ENCODE measurements at regions not wholly inside any gene's neighbourhood (a gene's known extent, or its start where the extent isn't known, plus 50 kb on each side); places are given as distances from the start of the nearest gene placed in this dataset.

DNA sequence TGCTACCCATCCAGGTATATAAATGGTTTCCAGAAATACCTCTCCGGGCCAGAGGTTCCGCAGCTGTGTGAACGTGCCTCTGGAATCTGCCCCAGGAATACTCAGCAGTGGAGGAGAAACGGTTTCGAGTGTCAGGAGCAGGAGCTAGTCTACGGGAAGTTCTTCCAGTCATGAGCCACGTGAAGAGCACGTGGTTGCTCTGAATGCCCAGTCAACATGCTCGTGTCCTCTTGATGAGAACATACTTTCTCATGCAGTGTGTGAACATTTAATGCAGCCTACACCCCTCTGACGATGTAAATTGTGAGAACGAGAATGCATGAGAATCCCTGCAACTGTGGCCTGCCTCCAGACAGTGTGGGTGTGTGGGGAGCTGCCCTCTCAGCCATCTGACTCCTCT lies 277.0 kb upstream of the SHH start:
- POLR2A ChIA-PET (ENCODE audit: low non-redundant PET), result no interaction called here
- TF ChIP-seq, protein P1, sequence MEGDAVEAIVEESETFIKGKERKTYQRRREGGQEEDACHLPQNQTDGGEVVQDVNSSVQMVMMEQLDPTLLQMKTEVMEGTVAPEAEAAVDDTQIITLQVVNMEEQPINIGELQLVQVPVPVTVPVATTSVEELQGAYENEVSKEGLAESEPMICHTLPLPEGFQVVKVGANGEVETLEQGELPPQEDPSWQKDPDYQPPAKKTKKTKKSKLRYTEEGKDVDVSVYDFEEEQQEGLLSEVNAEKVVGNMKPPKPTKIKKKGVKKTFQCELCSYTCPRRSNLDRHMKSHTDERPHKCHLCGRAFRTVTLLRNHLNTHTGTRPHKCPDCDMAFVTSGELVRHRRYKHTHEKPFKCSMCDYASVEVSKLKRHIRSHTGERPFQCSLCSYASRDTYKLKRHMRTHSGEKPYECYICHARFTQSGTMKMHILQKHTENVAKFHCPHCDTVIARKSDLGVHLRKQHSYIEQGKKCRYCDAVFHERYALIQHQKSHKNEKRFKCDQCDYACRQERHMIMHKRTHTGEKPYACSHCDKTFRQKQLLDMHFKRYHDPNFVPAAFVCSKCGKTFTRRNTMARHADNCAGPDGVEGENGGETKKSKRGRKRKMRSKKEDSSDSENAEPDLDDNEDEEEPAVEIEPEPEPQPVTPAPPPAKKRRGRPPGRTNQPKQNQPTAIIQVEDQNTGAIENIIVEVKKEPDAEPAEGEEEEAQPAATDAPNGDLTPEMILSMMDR (conservative IDR thresholded peaks at IDR 0.05; ENCODE audit: low read depth), result no peak
- CTCF ChIA-PET, result no interaction called here
- DNase-seq (ENCODE audit: low spot score), result no peak
- no peak overlapping the region for H3K27ac ChIP-seq

DNA sequence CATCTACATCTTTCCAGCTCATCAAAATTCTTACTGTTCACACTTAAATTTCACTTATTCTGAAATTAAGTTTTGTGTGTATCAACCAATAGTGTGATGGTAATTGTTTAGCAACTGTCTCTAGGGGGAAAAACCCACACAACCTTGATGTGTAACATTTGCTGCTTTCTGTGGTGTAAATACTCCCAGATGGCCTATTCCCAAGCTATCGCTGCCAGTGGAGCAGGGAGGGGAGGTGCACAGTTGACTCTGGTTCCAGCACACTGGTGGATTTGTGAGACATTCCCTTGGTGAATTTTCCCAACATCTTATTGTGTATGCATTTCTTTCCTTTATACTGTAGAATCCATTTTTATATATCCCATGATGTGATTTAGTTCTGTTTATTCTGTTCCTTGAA lies 275.9 kb upstream of the SHH start:
- no peak for DNase-seq (ENCODE audit: low spot score)
- H3K27ac ChIP-seq, result no peak overlapping the region
- CTCF ChIA-PET, result no interaction called here
- TF ChIP-seq, protein P1 (conservative IDR thresholded peaks at IDR 0.05; ENCODE audit: low read depth), result no peak
- POLR2A ChIA-PET (ENCODE audit: low non-redundant PET), result no interaction called here

DNA sequence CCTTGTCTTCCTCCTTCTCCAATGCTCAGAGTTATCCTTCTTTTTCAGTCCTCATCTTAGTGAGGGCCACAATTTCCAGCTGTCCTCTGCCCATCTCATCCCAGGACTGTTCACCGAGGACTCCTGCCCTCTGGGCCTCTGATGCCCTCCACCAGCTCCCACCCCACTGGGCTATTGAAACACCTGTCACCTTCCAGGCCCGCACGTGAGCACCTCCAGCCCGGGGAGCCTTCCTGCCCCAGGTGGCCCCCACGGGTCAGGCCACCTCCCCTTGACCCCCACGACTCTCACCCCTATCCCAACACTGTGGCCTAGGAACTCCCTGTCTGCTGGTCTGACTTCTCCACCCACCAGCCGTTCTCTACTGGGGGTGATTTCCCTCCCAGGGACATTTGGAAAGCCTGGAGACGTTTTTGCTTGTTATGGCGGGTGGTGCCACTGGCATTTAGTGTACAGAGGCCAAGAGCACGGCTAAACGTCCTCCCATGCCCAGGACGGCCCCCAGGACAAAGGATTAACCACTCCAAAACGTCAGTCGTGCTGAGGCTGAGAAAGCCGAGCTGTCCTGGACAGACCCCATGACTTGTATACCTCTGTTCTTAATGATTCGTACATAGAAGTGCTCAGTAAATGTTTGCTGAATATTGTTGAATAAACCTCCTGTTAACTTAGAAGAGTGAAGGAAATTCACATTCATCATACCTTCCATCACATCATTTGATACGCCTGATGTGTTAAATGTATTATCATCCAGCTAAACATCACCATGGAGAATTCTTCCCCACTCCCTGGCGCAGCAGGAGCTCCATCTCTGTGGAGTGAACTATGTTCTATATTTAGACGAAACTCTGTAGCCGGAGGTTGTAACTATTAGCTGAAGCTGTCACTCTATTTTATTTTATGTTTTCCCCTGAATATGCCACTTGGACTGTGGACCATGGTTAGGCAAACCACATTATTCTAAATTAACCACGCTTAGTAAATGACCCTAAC lies 270.1 kb upstream of the SHH start:
- DNase-seq (ENCODE audit: low spot score), result no peak
- H3K27ac ChIP-seq, result no peak overlapping the region
- ChIA-PET POLR2A (ENCODE audit: low non-redundant PET) (no interaction called here), CTCF (no interaction called here)
- TF ChIP-seq, protein P1 (conservative IDR thresholded peaks at IDR 0.05; ENCODE audit: low read depth), result no peak

DNA sequence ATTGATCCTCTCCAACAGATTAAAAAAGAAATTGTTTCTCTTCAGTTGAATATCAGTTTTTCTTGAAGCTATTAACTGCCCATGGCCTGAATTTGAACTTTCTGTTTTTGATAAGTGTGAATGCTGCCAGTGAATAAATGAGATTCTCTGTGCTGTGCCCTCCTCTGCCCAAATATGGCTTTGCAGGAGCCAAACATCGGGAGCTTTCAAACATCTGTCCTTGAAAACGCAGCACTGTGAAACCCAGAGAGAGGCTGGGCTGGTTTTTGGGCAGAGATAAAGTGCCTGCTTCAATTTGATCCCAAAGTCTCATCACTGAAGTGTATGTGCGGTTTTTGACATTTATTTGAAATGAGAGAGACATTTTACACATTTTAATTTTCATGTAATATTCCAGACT lies 268.3 kb upstream of the SHH start:
- CTCF ChIA-PET, result no interaction called here

DNA sequence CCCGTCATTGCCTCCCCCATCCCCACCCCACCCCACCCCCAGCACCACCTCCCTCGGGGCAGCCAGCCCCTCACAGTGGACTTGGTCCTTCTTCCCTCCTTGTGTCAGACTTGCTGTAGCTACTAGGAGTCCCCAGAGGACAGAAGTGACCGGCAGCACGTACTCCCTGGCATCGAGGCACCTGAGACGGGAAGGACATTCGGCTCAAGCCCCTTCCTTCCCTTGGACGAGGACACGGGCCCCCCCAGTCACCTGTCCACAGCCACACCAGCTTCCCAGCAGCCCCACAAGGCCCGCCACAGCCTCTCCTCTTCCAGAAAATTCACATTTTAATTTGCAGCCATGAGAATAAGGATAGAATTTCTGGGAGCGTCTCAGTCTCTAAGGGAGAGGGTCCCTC lies 267.8 kb upstream of the SHH start:
- ChIA-PET CTCF (no interaction called here), POLR2A (ENCODE audit: low non-redundant PET) (no interaction called here)
- no peak for DNase-seq (ENCODE audit: low spot score)
- H3K27ac ChIP-seq, result no peak overlapping the region
- TF ChIP-seq, protein P1 (conservative IDR thresholded peaks at IDR 0.05; ENCODE audit: low read depth), result no peak

More for the DNA sequence above, 268.3 kb upstream of the SHH start:
- POLR2A ChIA-PET (ENCODE audit: low non-redundant PET), result no interaction called here
- H3K27ac ChIP-seq, result no peak overlapping the region
- TF ChIP-seq, protein P1 (conservative IDR thresholded peaks at IDR 0.05; ENCODE audit: low read depth), result no peak
- no peak for DNase-seq (ENCODE audit: low spot score)

DNA sequence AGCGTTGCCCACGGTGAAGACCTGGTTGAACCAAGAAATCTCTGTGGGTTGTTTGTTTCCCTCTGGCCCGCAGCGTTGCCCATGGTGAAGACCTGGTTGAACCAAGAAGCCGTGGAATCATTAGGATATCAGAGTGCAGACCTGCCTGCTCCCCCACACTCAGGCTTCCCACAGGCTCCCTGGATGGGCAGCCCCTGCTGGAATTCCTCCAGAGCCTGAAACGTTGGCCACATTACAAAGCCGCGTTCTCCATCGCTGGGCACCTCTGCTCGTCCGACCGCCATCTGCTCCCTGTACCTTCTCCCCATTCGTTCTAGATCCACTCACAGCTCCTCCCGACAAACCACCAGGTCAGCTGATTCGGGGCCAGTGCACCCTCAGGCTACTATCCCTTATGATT lies 266.9 kb upstream of the SHH start:
- POLR2A ChIA-PET (ENCODE audit: low non-redundant PET), result no interaction called here
- DNase-seq (ENCODE audit: low spot score), result no peak
- TF ChIP-seq, protein P1 (conservative IDR thresholded peaks at IDR 0.05; ENCODE audit: low read depth), result no peak
- CTCF ChIA-PET, result no interaction called here
- no peak overlapping the region for H3K27ac ChIP-seq

All from RWPE1 (cell line).